DND-41 (cell line): ENCODE measurements at regions not wholly inside any gene's neighbourhood (a gene's known extent, or its start where the extent isn't known, plus 50 kb on each side); places are given as distances from the start of the nearest gene placed in this dataset.

Source experiments
- EZH2 ChIP-seq: IDR thresholded peaks from 3 replicates; pipeline ENCODE4 v1.6.1; 2012; ENCODE audit warnings: borderline replicate concordance, low read depth, mild to moderate bottlenecking, moderate library complexity, low read length, inconsistent platforms; ENCODE audit not compliant: severe bottlenecking
- TF ChIP-seq, protein P1 (sequence below): IDR thresholded peaks from 2 replicates; pipeline ENCODE4 v1.5.1; 2012; ENCODE audit warnings: borderline replicate concordance, low read length, moderate library complexity, mild to moderate bottlenecking; ENCODE audit not compliant: poor library complexity, severe bottlenecking; ENCODE audit errors: extremely low read depth

DNA sequence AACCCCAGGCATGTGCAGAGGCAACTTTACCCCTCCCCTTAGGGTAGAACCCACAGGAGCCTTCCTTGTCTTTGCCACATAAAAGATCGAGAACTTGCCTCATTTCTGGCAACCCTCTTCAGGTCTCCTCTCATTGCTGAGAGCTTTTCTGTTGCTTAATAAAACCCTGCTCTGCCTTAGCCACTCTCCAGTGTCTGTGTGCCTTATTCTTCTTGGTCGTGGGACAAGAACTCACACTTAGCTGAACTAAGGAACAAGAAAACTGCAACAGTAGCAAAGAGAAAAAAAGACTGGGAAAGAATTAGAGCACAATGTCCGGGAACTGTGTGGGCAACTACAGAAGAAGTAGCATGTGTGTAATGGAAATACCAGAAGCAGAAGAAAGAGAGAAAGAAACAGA is 56.2 kb upstream of the SMIM21 start:
- TF ChIP-seq, protein P1, sequence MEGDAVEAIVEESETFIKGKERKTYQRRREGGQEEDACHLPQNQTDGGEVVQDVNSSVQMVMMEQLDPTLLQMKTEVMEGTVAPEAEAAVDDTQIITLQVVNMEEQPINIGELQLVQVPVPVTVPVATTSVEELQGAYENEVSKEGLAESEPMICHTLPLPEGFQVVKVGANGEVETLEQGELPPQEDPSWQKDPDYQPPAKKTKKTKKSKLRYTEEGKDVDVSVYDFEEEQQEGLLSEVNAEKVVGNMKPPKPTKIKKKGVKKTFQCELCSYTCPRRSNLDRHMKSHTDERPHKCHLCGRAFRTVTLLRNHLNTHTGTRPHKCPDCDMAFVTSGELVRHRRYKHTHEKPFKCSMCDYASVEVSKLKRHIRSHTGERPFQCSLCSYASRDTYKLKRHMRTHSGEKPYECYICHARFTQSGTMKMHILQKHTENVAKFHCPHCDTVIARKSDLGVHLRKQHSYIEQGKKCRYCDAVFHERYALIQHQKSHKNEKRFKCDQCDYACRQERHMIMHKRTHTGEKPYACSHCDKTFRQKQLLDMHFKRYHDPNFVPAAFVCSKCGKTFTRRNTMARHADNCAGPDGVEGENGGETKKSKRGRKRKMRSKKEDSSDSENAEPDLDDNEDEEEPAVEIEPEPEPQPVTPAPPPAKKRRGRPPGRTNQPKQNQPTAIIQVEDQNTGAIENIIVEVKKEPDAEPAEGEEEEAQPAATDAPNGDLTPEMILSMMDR = no peak
- no peak for TF ChIP-seq EZH2
